Choroid plexus epithelial cell (primary cell): ENCODE measurements at regions not wholly inside any gene's neighbourhood (a gene's known extent, or its start where the extent isn't known, plus 50 kb on each side); places are given as distances from the start of the nearest gene placed in this dataset.

Experiments
- DNase-seq: peaks from one replicate; pipeline ENCODE4 v3.0.0-alpha.2; 2010; ENCODE audit warnings: low read depth
- H3K4me3 ChIP-seq: 2 replicates; pipeline ENCODE4 v1.5.1; 2011; ENCODE audit warnings: low read depth, mild to moderate bottlenecking, control low read depth, low read length, moderate library complexity
- TF ChIP-seq, protein P1 (sequence below): conservative IDR thresholded peaks from 2 replicates; pipeline ENCODE4 v1.5.1; 2011; ENCODE audit warnings: low read depth, mild to moderate bottlenecking, control low read depth, inconsistent platforms, low read length, moderate library complexity

DNA sequence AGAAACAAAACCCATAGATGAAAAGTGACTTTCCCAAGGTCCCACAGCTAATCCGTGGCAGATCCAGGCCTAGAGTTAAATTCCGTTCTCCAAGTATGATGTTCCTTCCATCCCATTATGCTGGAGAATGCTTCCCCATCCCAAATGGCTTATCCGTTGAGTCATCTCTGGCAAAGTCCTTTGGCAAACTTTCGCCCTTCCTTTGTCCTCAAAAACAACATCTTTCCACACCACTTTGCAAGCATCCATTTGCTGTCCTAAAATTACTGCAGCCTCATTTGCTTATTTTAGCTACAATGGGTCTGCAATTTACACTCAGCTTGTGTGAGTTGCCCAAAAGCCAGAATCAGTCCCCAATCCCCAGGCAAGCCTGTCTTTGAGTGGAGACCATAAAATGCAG, 304.0 kb upstream of the TLE3 start:
- TF ChIP-seq, protein P1, sequence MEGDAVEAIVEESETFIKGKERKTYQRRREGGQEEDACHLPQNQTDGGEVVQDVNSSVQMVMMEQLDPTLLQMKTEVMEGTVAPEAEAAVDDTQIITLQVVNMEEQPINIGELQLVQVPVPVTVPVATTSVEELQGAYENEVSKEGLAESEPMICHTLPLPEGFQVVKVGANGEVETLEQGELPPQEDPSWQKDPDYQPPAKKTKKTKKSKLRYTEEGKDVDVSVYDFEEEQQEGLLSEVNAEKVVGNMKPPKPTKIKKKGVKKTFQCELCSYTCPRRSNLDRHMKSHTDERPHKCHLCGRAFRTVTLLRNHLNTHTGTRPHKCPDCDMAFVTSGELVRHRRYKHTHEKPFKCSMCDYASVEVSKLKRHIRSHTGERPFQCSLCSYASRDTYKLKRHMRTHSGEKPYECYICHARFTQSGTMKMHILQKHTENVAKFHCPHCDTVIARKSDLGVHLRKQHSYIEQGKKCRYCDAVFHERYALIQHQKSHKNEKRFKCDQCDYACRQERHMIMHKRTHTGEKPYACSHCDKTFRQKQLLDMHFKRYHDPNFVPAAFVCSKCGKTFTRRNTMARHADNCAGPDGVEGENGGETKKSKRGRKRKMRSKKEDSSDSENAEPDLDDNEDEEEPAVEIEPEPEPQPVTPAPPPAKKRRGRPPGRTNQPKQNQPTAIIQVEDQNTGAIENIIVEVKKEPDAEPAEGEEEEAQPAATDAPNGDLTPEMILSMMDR, result no peak
- DNase-seq, result no peak

DNA sequence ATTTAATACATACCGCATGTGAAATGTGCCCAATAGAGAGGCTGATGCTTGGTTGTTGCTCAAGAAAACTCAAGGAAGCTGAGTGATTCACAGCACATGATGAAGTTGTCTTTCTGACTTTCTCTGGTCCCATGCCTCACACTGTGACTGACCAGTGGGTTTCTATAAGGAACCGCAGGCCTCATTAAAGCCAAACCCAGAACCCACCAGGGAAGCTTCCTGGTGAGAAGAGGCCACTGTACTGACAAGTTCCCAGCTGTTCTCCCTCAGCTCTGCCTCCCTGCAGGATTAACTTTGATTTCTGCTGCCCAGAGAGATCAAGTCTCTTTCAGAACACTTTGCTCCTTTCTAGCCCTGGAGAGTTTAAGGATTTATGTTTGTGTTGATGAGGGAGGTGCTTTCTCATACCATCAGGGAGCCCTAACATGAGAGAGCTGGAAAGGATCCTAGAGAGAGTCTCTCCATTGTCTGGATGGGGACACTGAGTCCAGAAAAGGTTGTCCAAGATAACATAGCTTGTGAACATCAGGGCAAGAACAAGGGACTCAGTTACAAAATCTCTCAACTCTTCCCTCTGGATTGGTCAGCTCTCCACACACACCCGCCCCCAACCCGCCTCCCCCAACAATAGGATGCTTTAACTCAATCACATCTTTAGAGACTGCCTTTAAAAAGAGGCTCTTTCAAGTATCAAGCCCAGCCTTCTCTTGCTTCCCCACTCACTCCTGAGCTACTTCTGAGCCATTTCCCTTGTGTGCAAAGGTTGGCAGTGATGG, 303.2 kb upstream of the TLE3 start:
- DNase-seq, result peak; percentile 87
- TF ChIP-seq, protein P1, result no peak

More for the DNA sequence above, 304.0 kb upstream of the TLE3 start:
- no peak overlapping the region for H3K4me3 ChIP-seq

DNA sequence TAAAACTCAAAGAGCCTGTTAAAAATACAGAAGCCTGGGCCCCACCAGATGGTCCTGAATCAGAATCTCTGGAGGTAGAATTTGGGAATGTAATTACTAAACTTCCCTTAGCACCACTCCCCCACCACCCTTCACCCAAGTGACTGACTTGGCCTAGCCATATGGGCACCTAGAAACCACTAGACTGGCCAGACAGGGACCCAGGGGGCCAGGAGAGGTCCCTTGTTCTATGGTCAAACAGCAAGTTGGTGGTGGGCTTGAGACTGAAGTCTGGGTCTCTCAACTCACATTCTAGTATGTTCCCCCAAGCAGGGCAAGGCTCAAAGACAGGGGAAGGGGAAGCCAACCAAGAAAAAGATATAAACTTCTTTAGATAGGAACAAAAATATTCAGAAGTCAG, 301.5 kb upstream of the TLE3 start:
- DNase-seq, result no peak
- no peak overlapping the region for H3K4me3 ChIP-seq
- TF ChIP-seq, protein P1, result no peak

More for the DNA sequence above, 303.2 kb upstream of the TLE3 start:
- H3K4me3 ChIP-seq, result no peak overlapping the region

DNA sequence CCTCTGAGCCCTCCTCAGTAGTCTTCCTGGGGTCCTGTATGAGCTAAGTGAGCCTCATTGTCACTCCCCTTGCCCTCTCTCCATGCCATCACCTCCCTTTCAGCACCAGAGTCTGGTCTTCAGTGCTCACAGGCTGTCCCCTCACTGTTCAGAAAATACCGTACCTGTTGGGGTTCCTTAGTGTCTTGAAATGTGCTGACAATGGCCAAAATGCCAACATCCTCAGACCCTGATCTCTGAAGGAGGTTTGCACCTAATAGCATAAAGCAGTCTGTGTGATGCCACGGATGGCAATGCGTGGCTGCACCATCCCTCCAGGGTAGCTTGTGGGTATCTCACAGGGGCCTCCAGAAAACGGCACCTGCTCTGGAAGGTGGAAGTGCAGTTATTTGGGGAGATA, 301.0 kb upstream of the TLE3 start:
- H3K4me3 ChIP-seq, result no peak overlapping the region
- TF ChIP-seq, protein P1, result no peak
- no peak for DNase-seq

DNA sequence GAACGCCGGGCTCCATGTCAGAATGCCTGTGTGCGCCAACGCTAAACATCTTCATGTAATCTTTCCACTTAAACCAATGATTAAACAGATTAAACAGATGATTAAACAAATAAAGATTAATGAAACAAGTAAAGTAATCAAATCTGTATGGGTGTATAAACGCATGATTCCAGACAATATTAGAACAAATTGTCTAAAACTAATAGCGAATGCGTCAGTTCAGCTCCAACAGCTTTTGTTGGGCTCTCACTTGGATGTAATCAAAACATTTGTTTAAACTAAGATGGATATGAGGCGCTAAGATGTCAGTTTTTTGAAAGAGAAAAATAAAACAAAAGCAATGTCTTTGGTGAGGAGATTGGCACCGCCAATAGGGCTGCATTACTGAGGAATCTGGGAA, 299.1 kb upstream of the TLE3 start:
- no peak for DNase-seq
- TF ChIP-seq, protein P1, result no peak

DNA sequence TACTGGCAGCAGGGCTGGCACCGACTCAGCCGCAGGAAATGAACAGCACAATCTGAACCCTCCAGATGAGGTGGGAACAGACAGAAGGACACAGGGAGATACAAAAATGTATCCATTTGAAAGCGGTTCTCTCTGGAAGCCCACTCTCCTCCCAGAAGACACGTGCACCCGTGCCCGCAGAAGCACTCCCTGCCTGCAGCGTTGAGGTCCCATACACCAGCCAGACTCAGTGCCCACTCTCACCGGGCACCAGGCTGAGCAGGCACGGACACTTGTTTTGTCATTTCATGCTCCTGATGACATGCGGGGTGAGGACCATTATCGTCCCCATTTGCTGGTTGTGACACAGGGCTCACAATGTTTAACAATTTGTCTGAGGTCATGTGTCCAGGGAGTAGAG, 297.4 kb upstream of the TLE3 start:
- H3K4me3 ChIP-seq, result no peak overlapping the region
- no peak for DNase-seq
- TF ChIP-seq, protein P1, result no peak

More for the DNA sequence above, 299.1 kb upstream of the TLE3 start:
- H3K4me3 ChIP-seq, result no peak overlapping the region

DNA sequence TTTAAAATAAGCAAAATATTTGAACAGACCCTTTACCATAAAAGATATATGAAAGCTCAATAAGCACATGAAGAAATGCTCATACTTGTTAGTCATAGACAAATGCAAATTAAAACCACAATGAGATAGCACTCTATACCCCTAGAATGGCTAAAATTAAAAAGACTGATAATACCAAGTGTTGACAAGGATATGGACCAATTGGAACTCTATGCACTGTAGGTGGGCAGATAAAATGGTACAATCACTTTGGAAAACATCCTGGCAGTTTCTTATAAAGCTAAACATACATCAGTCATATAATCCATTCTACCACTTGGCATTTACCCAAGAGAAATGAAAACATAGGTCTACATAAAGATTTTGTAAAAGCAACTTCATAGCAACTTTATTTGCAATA, 293.0 kb upstream of the TLE3 start:
- H3K4me3 ChIP-seq, result no peak overlapping the region
- DNase-seq, result no peak
- TF ChIP-seq, protein P1, result no peak
